GM13977 (cell line): ENCODE measurements at regions not wholly inside any gene's neighbourhood (a gene's known extent, or its start where the extent isn't known, plus 50 kb on each side); places are given as distances from the start of the nearest gene placed in this dataset.
"Not testable (repeated sequence)": the region's sequence is repeated elsewhere in the genome, so short reads cannot be mapped to it uniquely, and the experiment has no call there.

ENCODE experiments used
- DNase-seq: peaks from one replicate; pipeline ENCODE4 v3.0.0; 2012; ENCODE audit warnings: low spot score
- in situ Hi-C: fragments of 300-500 bp; cut with MboI; formaldehyde crosslinking; loops from one replicate; pipeline ENCODE4 v1.12.0; 2022; ENCODE audit warnings: low sequenced_read_pairs, low pct_unique_long_range_greater_than_20kb, mixed read lengths, inconsistent platforms; ENCODE audit not compliant: unreplicated experiment
- TF ChIP-seq, protein P1 (sequence below): IDR thresholded peaks from 2 replicates; pipeline ENCODE4 v1.5.1; 2012; ENCODE audit warnings: mild to moderate bottlenecking, control low read depth; ENCODE audit not compliant: insufficient read depth; ENCODE audit errors: extremely low read depth, missing control alignments

DNA sequence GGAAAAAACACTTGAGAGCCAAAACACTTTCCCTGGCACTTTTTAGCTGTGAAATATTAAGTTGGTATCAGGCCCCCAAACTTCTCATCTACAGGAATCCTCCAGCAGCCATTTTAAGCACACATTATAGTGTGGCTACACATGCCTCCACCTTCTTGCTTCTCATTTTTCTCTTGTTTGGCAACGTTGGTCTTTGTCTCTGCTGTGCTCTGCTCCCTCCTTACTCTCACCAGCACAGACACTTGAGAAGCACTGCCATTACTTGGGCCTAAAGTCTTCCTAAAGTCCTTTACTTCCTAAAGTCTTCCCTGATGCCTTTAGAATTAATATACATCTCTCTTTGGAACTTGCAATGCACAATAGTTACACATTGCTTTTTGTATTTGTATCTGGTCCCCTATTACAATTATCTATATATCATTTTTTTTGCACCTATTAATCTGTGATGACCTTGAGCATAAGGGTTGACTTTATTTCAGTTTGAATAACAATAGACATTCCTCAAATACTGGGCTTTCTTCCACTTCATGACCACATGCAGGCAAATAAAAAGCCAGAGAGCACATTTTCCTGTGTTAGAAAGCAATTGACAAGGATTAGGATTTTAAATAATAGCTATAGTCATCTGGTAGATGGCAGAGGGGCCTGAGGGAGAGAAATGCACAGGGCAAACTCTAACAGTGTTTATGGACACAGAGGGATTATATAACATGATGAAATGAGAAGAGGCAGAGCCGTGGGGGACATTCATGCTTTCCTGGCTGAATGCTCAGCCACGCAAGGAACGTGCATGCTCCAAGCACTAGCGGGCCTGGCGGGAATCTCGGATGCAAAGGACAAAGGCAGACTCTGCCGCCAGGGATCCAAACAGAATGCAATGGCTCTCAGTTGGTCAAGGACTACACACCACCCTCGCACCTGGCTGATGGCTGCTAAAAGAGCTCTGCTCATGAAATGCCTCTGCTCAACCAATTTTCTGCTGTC is 99.3 kb downstream of the CDC14C start:
- TF ChIP-seq, protein P1, sequence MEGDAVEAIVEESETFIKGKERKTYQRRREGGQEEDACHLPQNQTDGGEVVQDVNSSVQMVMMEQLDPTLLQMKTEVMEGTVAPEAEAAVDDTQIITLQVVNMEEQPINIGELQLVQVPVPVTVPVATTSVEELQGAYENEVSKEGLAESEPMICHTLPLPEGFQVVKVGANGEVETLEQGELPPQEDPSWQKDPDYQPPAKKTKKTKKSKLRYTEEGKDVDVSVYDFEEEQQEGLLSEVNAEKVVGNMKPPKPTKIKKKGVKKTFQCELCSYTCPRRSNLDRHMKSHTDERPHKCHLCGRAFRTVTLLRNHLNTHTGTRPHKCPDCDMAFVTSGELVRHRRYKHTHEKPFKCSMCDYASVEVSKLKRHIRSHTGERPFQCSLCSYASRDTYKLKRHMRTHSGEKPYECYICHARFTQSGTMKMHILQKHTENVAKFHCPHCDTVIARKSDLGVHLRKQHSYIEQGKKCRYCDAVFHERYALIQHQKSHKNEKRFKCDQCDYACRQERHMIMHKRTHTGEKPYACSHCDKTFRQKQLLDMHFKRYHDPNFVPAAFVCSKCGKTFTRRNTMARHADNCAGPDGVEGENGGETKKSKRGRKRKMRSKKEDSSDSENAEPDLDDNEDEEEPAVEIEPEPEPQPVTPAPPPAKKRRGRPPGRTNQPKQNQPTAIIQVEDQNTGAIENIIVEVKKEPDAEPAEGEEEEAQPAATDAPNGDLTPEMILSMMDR = no peak
- DNase-seq = no peak
- in situ Hi-C loops = no loop called here

DNA sequence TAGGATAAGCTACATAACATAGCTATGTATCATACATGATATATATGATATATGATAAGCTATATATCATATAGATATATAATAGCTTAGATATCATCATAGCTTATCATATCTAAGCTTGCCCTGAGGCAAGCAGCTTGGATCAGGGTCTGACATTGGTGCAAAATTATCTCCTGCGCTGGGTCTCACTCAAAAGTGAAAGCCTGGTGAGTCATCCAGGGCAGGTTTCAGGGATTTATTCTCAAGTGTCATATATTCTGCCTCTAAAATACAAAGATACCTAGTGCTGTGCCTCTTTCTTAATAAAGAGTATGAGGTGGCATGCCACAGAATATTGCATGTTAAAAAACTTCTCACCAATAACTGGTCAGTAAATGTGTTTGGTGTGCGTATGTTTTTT is 105.9 kb downstream of the CDC14C start:
- in situ Hi-C loops = no loop called here
- TF ChIP-seq, protein P1 = no peak
- no peak for DNase-seq

DNA sequence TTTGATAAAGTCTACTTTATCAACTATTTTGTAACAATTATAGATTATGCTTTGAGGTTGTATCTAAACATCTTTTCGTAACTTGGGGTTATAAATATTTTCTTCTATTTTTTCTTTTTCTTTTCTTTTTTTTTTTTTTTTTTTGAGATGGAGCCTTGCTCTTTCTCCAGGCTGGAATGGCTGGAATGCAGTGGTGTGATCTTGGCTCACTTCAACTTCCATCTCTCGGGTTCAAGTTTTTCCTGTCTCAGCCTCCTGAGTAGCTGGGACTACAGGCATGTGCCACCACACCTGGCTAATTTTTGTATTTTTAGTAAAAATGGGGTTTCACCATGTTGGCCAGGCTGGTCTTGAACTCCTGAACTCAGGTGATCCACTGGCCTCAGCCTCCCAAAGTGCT is 108.8 kb downstream of the CDC14C start:
- in situ Hi-C loops, DNase-seq: not testable (repeated sequence)

DNA sequence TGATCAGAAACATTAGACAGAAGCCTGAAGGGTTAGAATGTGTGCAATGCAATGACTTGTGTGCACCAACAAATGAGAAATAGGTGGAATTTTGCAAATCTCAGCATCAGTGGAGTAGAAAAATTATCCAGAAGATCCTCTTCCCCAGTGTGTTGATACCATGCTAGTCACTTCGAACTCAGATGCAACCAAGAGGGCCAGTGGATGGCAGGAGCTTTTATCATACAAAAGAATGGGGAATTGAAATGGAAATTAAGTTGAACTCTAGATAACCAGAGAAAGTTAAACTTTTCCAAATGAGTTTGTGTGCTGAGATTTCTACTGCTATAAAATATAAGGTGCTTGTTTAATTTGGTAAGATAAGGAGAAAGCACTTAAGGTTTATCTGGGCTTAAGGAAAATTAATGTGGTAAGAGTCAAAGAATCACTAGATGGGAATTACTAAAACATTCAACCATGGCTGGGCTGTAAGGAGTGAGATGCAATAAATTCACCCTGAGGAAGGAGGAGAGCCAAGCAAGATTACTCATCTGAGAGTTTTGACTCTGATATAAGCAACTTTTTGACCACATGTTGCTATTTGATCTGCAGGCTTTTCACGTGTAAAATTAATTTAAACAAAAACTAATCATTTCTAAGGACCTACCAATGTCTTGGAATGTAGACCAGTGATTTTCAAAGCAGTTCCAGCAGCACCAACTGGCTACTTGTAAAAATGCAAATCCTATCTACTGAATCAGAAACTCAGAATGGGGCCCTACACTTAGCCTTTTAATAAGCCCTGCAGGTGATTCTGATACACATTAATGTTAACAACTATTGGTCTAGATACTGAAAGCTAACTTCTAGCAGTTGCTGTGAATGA is 113.2 kb downstream of the CDC14C start:
- TF ChIP-seq, protein P1 = no peak
- in situ Hi-C loops = no loop called here

DNA sequence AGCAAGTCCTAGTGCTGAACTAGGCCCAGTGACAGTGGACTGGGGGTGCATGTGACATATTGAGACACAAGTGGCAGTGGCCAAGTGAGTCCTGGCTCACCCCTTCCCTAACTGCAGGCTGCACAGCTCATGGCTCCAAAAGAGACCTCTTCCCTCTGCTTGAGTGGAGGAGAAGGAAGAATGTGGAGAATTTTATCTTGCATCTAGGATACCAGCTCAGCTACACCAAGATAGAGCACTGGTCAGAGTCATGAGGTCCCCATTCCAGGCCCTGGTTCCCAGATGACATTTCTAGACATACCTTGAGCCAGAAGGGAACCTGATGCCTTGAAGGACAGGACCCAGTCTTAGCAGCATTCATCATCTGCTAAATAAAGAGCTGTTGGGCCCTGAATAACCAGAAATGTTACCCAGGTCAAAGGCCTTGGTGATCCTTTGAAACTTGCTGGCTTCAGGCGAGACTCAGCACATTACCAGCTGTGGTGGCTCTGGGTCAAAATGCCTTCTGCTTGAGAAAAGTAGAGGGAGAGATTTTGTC is 114.5 kb downstream of the CDC14C start:
- TF ChIP-seq, protein P1 = no peak
- in situ Hi-C loops = no loop called here
- no peak for DNase-seq

More for the DNA sequence above, 113.2 kb downstream of the CDC14C start:
- DNase-seq = no peak

DNA sequence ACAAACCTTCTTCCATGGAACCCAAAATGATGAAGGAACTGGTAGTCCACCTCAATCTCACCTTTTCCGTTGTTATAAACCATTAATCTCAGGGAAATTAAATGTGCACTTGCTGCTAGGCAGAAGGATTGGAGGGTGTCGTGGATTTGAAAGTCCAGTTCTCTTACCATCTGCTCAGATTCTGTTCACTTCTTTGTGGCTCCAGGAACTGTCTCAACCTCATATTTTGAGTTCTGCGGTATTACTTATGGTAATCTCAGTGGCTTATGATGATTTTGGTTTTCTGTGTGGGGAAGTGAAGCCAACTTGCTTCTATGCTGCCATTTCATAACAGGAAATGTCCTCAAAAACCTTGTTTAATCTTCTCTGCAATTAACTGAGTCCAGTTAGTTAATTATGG is 136.4 kb downstream of the CDC14C start:
- DNase-seq = no peak
- in situ Hi-C loops = no loop called here
- TF ChIP-seq, protein P1 = no peak
